GM13976 (cell line): ENCODE measurements at regions not wholly inside any gene's neighbourhood (a gene's known extent, or its start where the extent isn't known, plus 50 kb on each side); places are given as distances from the start of the nearest gene placed in this dataset.

Experiments
- DNase-seq: peaks from one replicate; pipeline ENCODE4 v3.0.0; 2012; ENCODE audit warnings: low spot score
- CTCF ChIP-seq: IDR thresholded peaks from 2 replicates; pipeline ENCODE4 v1.5.1; 2012; ENCODE audit warnings: borderline replicate concordance, mild to moderate bottlenecking; ENCODE audit not compliant: insufficient read depth; ENCODE audit errors: extremely low read depth, missing control alignments, control extremely low read depth
- in situ Hi-C: fragments of 300-500 bp; cut with MboI; formaldehyde crosslinking; loops from one replicate; pipeline ENCODE4 v1.12.0; 2022; ENCODE audit warnings: low sequenced_read_pairs, mixed read lengths, inconsistent platforms; ENCODE audit not compliant: unreplicated experiment

GRCh38 chr9:12640866-12641636, 52.1 kb upstream of the TYRP1 start:
- in situ Hi-C loops: no loop called here
- TF ChIP-seq CTCF: no peak
- no peak for DNase-seq
